GM18519 (cell line): ENCODE measurements at regions not wholly inside any gene's neighbourhood (a gene's known extent, or its start where the extent isn't known, plus 50 kb on each side); places are given as distances from the start of the nearest gene placed in this dataset.
"Not testable (repeated sequence)": the region's sequence is repeated elsewhere in the genome, so short reads cannot be mapped to it uniquely, and the experiment has no call there.

Experiments used
- ATAC-seq: cut with Tn5 transposase; IDR thresholded peaks from one replicate; pipeline ENCODE4 v1.9.1; 2021; ENCODE audit warnings: mild to moderate bottlenecking, moderate library complexity; ENCODE audit not compliant: unreplicated experiment, low FRiP score

GRCh38 chr14:22318951-22319350 is 270.1 kb downstream of the DAD1 start:
- no peak for ATAC-seq

GRCh38 chr14:22316473-22316872 is 272.6 kb downstream of the DAD1 start:
- ATAC-seq: no peak

- ATAC-seq: no peak
Measured at GRCh38 chr14:22315336-22315735, 273.7 kb downstream of the DAD1 start.

- ATAC-seq: peak; percentile 83
Measured at GRCh38 chr14:22314183-22314820, 274.7 kb downstream of the DAD1 start.

GRCh38 chr14:22313172-22313801 is 275.7 kb downstream of the DAD1 start:
- no peak for ATAC-seq

GRCh38 chr14:22311636-22312035 is 277.4 kb downstream of the DAD1 start:
- no peak for ATAC-seq

GRCh38 chr14:22305607-22306006 is 283.4 kb downstream of the DAD1 start:
- ATAC-seq: no peak

- no peak for ATAC-seq
Measured at GRCh38 chr14:22304326-22304725, 284.7 kb downstream of the DAD1 start.

GRCh38 chr14:22303589-22304195 is 285.3 kb downstream of the DAD1 start:
- no peak for ATAC-seq

- ATAC-seq: no peak
Measured at GRCh38 chr14:22300646-22301045, 288.4 kb downstream of the DAD1 start.

- ATAC-seq: no peak
Measured at GRCh38 chr14:22297376-22297775, 291.6 kb downstream of the DAD1 start.

- no peak for ATAC-seq
Measured at GRCh38 chr14:22296722-22297121, 292.3 kb downstream of the DAD1 start.

- no peak for ATAC-seq
Measured at GRCh38 chr14:22296088-22296487, 292.9 kb downstream of the DAD1 start.

GRCh38 chr14:22291406-22291805 is 297.6 kb downstream of the DAD1 start:
- no peak for ATAC-seq

GRCh38 chr14:22289570-22289969 is 299.5 kb downstream of the DAD1 start:
- ATAC-seq: no peak

- ATAC-seq: no peak
Measured at GRCh38 chr14:22285991-22286390, 303.0 kb downstream of the DAD1 start.

- ATAC-seq: no peak
Measured at GRCh38 chr14:22282949-22283348, 306.1 kb downstream of the DAD1 start.

GRCh38 chr14:22282417-22282816 is 306.6 kb downstream of the DAD1 start:
- no peak for ATAC-seq

- not testable (repeated sequence) for ATAC-seq
Measured at GRCh38 chr14:22281447-22281874, 307.6 kb downstream of the DAD1 start.

GRCh38 chr14:22280497-22281316 is 308.3 kb downstream of the DAD1 start:
- no peak for ATAC-seq
